Brain microvascular endothelial cell (primary cell): ENCODE measurements at regions not wholly inside any gene's neighbourhood (a gene's known extent, or its start where the extent isn't known, plus 50 kb on each side); places are given as distances from the start of the nearest gene placed in this dataset.

Source experiments
- DNase-seq: peaks from one replicate; pipeline ENCODE4 v3.0.0-alpha.2; 2020
- H3K27ac ChIP-seq: fragments of 250-450 bp; sonication (Bioruptor Pico); 2 replicates; pipeline ENCODE4 v1.5.1; 2020; ENCODE audit warnings: mild to moderate bottlenecking, moderate library complexity
- H3K27me3 ChIP-seq: fragments of 250-450 bp; sonication (Bioruptor Pico); replicated peaks from 2 replicates; pipeline ENCODE4 v1.5.1; 2020; ENCODE audit warnings: mild to moderate bottlenecking
- H3K36me3 ChIP-seq: fragments of 250-450 bp; sonication (Bioruptor Pico); replicated peaks from 2 replicates; pipeline ENCODE4 v1.5.1; 2020; ENCODE audit warnings: mild to moderate bottlenecking
- H3K4me3 ChIP-seq: 2 replicates; pipeline ENCODE4 v1.5.1; 2011; ENCODE audit warnings: low read depth, mild to moderate bottlenecking, control low read depth, low read length, moderate library complexity
- in situ Hi-C: cut with HindIII; loops from 2 replicates; pipeline ENCODE4 v1.10.0; 2017; ENCODE audit warnings: low sequenced_read_pairs, low pct_ligation_motif_present
- TF ChIP-seq, protein P1 (sequence below): IDR thresholded peaks from 2 replicates; pipeline ENCODE4 v1.5.1; 2011; ENCODE audit warnings: low read depth, mild to moderate bottlenecking, moderate library complexity, low read length, control low read depth, inconsistent platforms; ENCODE audit errors: missing control alignments

DNA sequence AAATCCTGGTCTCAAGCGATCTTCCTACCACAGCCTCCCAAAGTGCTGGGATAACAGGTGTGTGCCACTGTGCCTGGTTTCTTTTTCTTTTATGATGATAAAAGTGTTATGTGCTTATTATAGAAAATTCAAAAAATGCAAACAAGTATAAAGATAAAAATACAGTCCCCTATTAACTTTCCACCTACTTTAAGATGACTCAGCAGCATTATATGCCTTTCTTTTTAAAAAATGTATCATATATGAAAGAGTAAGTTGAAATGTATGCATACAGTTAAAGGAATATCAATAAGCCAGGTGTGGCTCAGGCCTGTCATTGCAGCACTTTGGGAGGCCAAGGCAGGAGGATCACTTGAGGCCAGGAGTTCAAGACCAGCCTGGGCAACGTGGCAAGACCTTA, 216.9 kb upstream of the GALNT17 start:
- TF ChIP-seq, protein P1, sequence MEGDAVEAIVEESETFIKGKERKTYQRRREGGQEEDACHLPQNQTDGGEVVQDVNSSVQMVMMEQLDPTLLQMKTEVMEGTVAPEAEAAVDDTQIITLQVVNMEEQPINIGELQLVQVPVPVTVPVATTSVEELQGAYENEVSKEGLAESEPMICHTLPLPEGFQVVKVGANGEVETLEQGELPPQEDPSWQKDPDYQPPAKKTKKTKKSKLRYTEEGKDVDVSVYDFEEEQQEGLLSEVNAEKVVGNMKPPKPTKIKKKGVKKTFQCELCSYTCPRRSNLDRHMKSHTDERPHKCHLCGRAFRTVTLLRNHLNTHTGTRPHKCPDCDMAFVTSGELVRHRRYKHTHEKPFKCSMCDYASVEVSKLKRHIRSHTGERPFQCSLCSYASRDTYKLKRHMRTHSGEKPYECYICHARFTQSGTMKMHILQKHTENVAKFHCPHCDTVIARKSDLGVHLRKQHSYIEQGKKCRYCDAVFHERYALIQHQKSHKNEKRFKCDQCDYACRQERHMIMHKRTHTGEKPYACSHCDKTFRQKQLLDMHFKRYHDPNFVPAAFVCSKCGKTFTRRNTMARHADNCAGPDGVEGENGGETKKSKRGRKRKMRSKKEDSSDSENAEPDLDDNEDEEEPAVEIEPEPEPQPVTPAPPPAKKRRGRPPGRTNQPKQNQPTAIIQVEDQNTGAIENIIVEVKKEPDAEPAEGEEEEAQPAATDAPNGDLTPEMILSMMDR: no peak
- Histone ChIP-seq H3K4me3 (no peak overlapping the region), H3K27me3 (no peaks in the 10 kb centered on the region), H3K36me3 (no peaks in the 10 kb centered on the region), H3K27ac (no peak overlapping the region)
- in situ Hi-C loops: no loop called here
- DNase-seq: no peak

DNA sequence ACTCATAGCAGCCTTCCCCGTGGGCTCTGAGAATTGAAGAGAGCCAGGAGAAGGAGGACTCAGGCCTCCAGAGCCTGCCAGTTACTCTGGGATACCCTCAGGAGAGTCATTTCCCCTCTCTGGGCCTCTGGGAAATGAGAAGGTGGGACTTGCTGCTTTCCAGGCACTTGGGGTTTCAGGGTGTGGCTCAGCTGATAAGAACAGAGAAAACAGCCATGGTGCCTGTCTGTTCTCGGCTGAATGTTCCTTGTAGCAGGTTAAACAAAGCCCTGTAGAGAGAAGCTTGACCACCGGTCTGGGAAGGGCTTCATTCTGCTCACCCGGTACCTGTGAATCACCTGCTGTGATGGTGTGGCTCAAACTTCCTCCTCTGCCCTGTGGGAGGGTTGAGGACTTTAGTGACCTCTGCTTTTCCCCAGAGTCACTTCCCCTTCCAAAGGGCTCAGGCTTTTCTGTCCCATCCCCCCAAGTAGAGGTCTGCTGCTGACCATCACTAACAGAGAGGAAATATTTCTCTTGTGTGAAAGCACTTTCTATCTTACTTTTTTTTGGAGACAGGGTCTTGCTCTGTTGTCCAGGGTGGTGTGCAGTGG, 212.4 kb upstream of the GALNT17 start:
- no peak overlapping the region for H3K4me3 ChIP-seq
- in situ Hi-C loops: no loop called here
- TF ChIP-seq, protein P1: no peak
- H3K36me3 ChIP-seq: no peaks in the 10 kb centered on the region
- no peak for DNase-seq
- H3K27me3 ChIP-seq: no peaks in the 10 kb centered on the region
- no peak overlapping the region for H3K27ac ChIP-seq

DNA sequence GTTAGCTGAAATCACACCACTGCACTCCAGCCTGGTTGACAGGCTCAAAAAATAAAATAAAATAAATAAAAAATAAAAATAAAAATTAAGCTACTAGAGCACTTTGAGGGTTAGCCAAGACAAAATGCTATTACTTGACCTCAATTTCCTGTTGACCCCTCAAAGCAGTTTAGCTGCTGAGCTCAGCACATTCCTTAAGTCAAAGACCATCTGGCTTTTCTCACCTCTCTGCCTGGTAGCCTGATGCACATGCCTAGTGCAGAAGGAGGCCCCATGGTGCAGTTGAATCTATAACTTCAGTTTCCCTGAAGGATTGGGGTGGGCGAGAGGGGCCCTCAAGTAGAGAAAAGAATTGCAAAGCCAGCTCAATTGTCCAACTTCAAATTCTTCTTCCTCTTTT, 211.1 kb upstream of the GALNT17 start:
- no peaks in the 10 kb centered on the region for H3K36me3 ChIP-seq
- DNase-seq: no peak
- no peaks in the 10 kb centered on the region for H3K27me3 ChIP-seq
- TF ChIP-seq, protein P1: no peak
- no peak overlapping the region for H3K27ac ChIP-seq
- no peak overlapping the region for H3K4me3 ChIP-seq
- in situ Hi-C loops: no loop called here

DNA sequence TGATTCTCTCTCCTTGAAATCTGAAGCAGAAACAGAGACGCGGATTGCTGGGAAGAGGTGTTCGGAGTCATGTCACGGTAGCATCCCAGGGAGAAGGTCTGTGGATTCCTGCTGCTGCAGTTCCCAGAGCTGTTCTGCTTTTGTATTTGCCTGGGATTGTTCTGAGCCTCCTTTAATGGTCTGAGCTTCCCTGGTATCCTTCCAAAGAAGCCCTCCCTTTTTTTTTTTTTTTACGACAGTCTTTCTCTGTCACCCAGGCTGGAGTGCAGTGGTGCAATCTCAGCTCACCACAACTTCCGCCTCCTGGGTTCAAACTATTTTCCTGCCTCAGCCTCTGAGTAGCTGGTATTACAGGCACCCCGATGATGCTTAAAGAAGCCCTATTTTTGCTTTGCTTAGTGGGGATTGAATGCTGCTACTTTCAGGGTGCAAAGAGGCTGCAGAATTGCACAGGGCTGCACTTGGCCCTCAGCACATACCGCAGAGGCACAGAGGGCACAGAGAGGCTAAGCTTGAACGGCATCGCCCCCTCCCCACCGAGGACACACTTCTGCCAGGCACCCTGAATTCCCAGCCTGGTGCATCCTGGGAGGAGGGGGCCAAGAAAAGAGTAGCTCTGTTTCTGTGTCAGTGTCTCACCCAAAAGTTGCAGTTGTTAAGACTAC, 208.6 kb upstream of the GALNT17 start:
- Histone ChIP-seq H3K4me3 (no peak overlapping the region), H3K36me3 (no peaks in the 10 kb centered on the region), H3K27me3 (no peaks in the 10 kb centered on the region), H3K27ac (no peak overlapping the region)
- DNase-seq: no peak
- TF ChIP-seq, protein P1: no peak
- in situ Hi-C loops: no loop called here

DNA sequence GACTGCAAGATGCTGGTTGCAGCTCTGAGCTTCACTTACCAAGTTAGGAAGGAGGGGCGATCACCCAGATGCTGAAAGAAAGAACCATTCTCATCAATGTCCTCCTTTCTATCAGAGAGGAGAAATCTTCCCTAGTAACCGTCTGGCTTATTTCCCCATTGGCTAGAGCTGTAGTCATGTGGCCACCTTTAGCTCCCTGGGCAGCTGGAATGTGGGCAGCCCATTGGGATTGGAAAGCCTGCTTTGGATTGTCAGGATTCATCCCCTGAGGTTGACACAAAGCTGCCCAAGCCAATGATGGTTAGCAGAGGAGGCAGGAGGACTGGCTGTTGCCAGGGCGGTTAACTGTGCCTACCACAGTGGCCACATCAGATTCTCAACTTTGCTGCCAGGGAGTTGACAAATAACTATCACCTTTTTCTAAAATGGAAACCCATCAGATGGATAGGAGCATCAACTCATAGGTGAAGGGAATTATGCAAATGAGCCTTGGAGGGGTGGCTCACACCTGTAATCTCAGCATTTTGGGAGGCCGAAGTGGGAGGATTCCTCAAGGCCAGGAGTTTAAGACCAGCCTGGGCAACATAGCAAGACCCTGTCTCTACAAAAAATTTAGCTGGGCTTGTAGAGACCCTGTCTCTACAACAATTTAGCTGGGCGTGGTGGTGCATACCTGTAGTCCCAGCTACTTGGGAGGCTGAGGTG, 206.4 kb upstream of the GALNT17 start:
- no peak overlapping the region for H3K4me3 ChIP-seq
- no peaks in the 10 kb centered on the region for H3K36me3 ChIP-seq
- TF ChIP-seq, protein P1: no peak
- no peak for DNase-seq
- H3K27ac ChIP-seq: no peak overlapping the region
- H3K27me3 ChIP-seq: no peaks in the 10 kb centered on the region
- in situ Hi-C loops: no loop called here
